Suprapubic skin (tissue), 4 donors: ENCODE measurements at regions not wholly inside any gene's neighbourhood (a gene's known extent, or its start where the extent isn't known, plus 50 kb on each side); places are given as distances from the start of the nearest gene placed in this dataset.

ENCODE experiments used
- DNase-seq, 2 donors: peaks; one replicate each; pipeline ENCODE4 v3.0.0-alpha.2; 2019; ENCODE audit warnings: low spot score in 2 of 2
- H3K27ac ChIP-seq: fragments of 200-600 bp; sonication (generic); one replicate; pipeline ENCODE4 v1.5.1; 2019
- H3K27me3 ChIP-seq: fragments of 200-600 bp; sonication (generic); one replicate; pipeline ENCODE4 v1.5.1; 2019
- H3K36me3 ChIP-seq: fragments of 200-600 bp; sonication (generic); one replicate; pipeline ENCODE4 v1.5.1; 2019
- H3K4me1 ChIP-seq: fragments of 200-600 bp; sonication (generic); one replicate; pipeline ENCODE4 v1.5.1; 2019
- H3K4me3 ChIP-seq: fragments of 200-600 bp; sonication (generic); one replicate; pipeline ENCODE4 v1.5.1; 2019; ENCODE audit warnings: mild to moderate bottlenecking
- H3K9me3 ChIP-seq: fragments of 200-600 bp; sonication (generic); one replicate; pipeline ENCODE4 v1.5.1; 2019
- EP300 ChIP-seq: sonication (generic); formaldehyde crosslinking; IDR thresholded peaks from one replicate; pipeline ENCODE4 v1.6.1; 2017; ENCODE audit warnings: antibody characterized with exemption
- POLR2A ChIP-seq, 2 donors: fragments of 450-650 bp; IDR thresholded peaks; one replicate each; pipeline ENCODE4 v1.6.1; 2017; ENCODE audit warnings: antibody characterized with exemption in 2 of 2, mild to moderate bottlenecking in 2 of 2, moderate library complexity in 2 of 2
- POLR2AphosphoS5 ChIP-seq, 3 donors: sonication (generic); formaldehyde crosslinking; IDR thresholded peaks; one replicate each; pipeline ENCODE4 v1.6.1; 2017; ENCODE audit warnings: antibody characterized with exemption in 3 of 3
- WGBS: methylation state at CpG from one replicate; pipeline ENCODE4 v1.1.5; 2018; 5-methylcytosine and 5-hydroxymethylcytosine counted together
- TF ChIP-seq, protein P1 (sequence below), 2 donors: fragments of 200-600 bp in 1 of 2; fragments of 450-650 bp in 1 of 2; sonication (generic) in 1 of 2; IDR thresholded peaks; one replicate each; pipeline ENCODE4 v1.5.1; 2016 to 2019; ENCODE audit warnings: antibody characterized with exemption in 2 of 2, mild to moderate bottlenecking in 1 of 2, moderate library complexity in 1 of 2

DNA sequence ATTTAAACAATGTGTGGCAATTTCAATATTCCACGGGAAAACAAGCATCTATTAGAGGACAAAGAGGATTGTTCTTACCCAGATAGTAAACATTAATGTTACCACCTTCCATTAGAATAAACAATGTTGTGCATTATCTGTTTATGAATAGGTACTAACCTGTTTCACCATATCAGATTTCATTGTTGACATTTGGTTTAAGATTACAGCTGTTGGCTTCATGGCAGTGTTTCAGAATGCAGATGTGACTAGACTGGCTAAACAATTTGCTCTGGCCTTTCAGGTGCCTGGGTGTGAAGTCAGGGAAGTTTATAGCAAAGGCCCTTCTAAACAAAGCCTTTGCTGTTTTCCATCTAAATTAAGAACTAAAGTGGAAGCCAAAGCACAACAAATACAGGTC, 464.7 kb upstream of the FAM47C start:
- no peak for TF ChIP-seq POLR2AphosphoS5 (IDR thresholded peaks at IDR 0.05)
- TF ChIP-seq, protein P1, sequence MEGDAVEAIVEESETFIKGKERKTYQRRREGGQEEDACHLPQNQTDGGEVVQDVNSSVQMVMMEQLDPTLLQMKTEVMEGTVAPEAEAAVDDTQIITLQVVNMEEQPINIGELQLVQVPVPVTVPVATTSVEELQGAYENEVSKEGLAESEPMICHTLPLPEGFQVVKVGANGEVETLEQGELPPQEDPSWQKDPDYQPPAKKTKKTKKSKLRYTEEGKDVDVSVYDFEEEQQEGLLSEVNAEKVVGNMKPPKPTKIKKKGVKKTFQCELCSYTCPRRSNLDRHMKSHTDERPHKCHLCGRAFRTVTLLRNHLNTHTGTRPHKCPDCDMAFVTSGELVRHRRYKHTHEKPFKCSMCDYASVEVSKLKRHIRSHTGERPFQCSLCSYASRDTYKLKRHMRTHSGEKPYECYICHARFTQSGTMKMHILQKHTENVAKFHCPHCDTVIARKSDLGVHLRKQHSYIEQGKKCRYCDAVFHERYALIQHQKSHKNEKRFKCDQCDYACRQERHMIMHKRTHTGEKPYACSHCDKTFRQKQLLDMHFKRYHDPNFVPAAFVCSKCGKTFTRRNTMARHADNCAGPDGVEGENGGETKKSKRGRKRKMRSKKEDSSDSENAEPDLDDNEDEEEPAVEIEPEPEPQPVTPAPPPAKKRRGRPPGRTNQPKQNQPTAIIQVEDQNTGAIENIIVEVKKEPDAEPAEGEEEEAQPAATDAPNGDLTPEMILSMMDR (IDR thresholded peaks at IDR 0.05), result no peak
- TF ChIP-seq POLR2A (IDR thresholded peaks at IDR 0.05), result no peak
- no peak for TF ChIP-seq EP300
- no peaks in the 10 kb centered on the region for H3K4me1 ChIP-seq
- no peak overlapping the region for H3K4me3 ChIP-seq
- no peaks in the 10 kb centered on the region for H3K9me3 ChIP-seq
- H3K36me3 ChIP-seq, result no peaks in the 10 kb centered on the region
- no peaks in the 10 kb centered on the region for H3K27me3 ChIP-seq
- H3K27ac ChIP-seq, result no peak overlapping the region
- WGBS, result 24% methylated on average over 1 of the region's 1 CpG
- no peak for DNase-seq

DNA sequence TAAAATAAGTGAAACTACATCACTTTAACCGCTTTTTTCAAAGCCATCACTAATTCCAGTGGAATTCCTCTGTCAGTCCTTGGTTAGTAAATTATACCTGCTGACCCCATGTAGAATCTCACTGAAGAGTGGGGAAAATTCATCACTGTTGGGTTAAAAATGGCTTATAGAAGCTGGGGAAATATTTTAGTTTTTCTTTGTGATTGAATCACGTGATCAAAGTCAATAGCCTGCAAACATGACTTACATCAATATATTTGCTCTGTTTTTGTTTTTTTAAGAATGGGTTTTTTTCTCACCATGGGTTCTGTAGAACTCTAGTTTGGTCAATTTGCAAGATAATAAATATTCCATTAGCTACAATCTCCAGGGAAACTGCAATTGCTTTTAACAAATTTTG, 445.2 kb upstream of the FAM47C start:
- H3K4me3 ChIP-seq, result no peak overlapping the region
- H3K9me3 ChIP-seq, result no peaks in the 10 kb centered on the region
- H3K27ac ChIP-seq, result no peak overlapping the region
- no peak for DNase-seq
- 51% methylated on average over 2 of the region's 2 CpGs for WGBS
- no peaks in the 10 kb centered on the region for H3K27me3 ChIP-seq
- TF ChIP-seq POLR2A (IDR thresholded peaks at IDR 0.05) (no peak), POLR2AphosphoS5 (IDR thresholded peaks at IDR 0.05) (no peak), EP300 (no peak)
- TF ChIP-seq, protein P1 (IDR thresholded peaks at IDR 0.05), result no peak
- H3K36me3 ChIP-seq, result no peaks in the 10 kb centered on the region
- H3K4me1 ChIP-seq, result no peaks in the 10 kb centered on the region

DNA sequence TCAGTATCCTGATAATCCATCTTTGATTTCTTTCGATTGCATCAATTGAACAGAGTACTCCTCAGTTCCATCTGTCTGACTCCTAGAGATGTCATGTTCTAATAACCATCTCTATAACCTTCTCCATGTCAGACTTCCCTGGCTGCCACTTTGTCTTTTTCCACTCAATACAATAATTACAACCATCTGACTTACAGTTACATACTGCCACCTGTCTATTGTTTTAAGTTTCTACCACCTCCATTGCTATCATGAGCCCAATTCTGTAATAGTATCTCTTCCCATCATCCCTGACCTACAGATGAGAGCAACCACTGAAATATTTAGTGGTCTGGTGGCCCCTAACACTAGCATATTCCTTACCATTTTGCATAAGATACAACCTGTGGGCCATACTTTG, 439.2 kb upstream of the FAM47C start:
- Histone ChIP-seq H3K27ac (no peak overlapping the region), H3K4me3 (no peak overlapping the region), H3K36me3 (no peaks in the 10 kb centered on the region), H3K4me1 (no peaks in the 10 kb centered on the region), H3K27me3 (no peaks in the 10 kb centered on the region), H3K9me3 (no peaks in the 10 kb centered on the region)
- no peak for TF ChIP-seq EP300
- no peak for TF ChIP-seq POLR2A (IDR thresholded peaks at IDR 0.05)
- TF ChIP-seq, protein P1 (IDR thresholded peaks at IDR 0.05), result no peak
- no peak for TF ChIP-seq POLR2AphosphoS5 (IDR thresholded peaks at IDR 0.05)
- 93% methylated on average over 1 of the region's 1 CpG for WGBS
- no peak for DNase-seq

DNA sequence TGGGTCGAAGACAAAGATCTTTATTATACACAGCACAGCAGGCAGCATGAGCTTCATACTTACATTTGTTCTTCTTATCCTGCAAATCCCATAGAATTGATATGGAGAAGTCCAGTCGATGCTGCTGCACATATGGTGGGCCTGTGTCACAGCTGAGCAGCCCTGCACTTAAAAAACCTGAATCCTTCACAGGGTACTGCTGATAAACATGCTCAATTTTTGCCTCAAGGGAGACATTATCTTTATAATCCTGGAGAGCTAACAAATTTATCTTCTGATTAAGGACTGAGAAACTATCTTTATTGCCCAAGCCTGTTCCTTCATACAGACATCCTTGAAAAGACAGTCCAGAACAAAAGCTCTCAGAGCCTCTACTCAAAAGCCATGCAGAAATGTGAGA, 434.4 kb upstream of the FAM47C start:
- H3K27me3 ChIP-seq, result no peaks in the 10 kb centered on the region
- H3K9me3 ChIP-seq, result no peaks in the 10 kb centered on the region
- no peak for DNase-seq
- no peaks in the 10 kb centered on the region for H3K36me3 ChIP-seq
- H3K4me3 ChIP-seq, result no peak overlapping the region
- H3K4me1 ChIP-seq, result no peaks in the 10 kb centered on the region
- TF ChIP-seq, protein P1 (IDR thresholded peaks at IDR 0.05), result no peak
- TF ChIP-seq POLR2AphosphoS5 (IDR thresholded peaks at IDR 0.05) (no peak), POLR2A (IDR thresholded peaks at IDR 0.05) (no peak), EP300 (no peak)
- no peak overlapping the region for H3K27ac ChIP-seq
- 35% methylated on average over 2 of the region's 2 CpGs for WGBS

DNA sequence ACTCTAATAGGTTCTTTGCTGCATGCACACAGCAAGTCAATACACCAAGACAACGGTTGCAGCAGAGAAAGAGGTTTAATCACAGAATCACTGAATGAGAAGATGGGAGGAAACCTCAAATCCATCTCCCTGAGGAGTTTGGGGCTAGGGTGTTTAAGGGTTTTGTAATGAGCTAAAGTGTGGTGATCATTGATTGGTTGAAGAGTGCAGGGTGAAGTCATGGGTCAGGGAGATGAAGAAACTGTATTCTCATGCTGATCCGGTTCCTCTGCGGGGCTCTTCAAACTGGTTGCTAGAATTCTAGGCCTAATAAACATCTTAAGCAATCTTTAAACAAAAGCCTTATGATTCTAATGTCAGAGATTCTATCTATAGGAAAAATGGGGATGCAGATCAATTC, 432.5 kb upstream of the FAM47C start:
- H3K4me3 ChIP-seq, result no peak overlapping the region
- no peaks in the 10 kb centered on the region for H3K27me3 ChIP-seq
- DNase-seq, result no peak
- WGBS, result 70% methylated on average over 3 of the region's 3 CpGs
- H3K9me3 ChIP-seq, result no peaks in the 10 kb centered on the region
- H3K36me3 ChIP-seq, result no peaks in the 10 kb centered on the region
- H3K4me1 ChIP-seq, result no peaks in the 10 kb centered on the region
- TF ChIP-seq, protein P1 (IDR thresholded peaks at IDR 0.05), result no peak
- no peak for TF ChIP-seq POLR2AphosphoS5 (IDR thresholded peaks at IDR 0.05)
- no peak for TF ChIP-seq POLR2A (IDR thresholded peaks at IDR 0.05)
- no peak for TF ChIP-seq EP300
- no peak overlapping the region for H3K27ac ChIP-seq
